ENCODE measurements at regions not wholly inside any gene's neighbourhood (a gene's known extent, or its start where the extent isn't known, plus 50 kb on each side); places are given as distances from the start of the nearest gene placed in this dataset.

GRCh38 chr14:65304963-65305362 lies 107.6 kb upstream of the FUT8 start:
- Histone ChIP-seq H2AFZ (ENCODE audit: control insufficient read depth, low read length) (no peak overlapping the region), H3K9ac (ENCODE audit: control insufficient read depth, extremely low read depth, insufficient read depth, low read length) (no peak overlapping the region), H3K4me3 (ENCODE audit: control insufficient read depth in 2 of 3, extremely low read depth in 1 of 3, insufficient read depth in 2 of 3, low read depth in 1 of 3, low read length in 3 of 3) (no peak overlapping the region), H3K4me1 (ENCODE audit: control insufficient read depth, extremely low read depth, insufficient read depth, low read length) (peaks cover 9% of the 10 kb centered on the region), H3K36me3 (ENCODE audit: control insufficient read depth in 2 of 2, extremely low read depth in 1 of 2, insufficient read depth in 2 of 2, low read length in 2 of 2) (no peaks in the 10 kb centered on the region), H4K20me1 (ENCODE audit: control insufficient read depth, extremely low read depth, insufficient read depth, low read length) (no peaks in the 10 kb centered on the region), H3K79me2 (ENCODE audit: control insufficient read depth, insufficient read depth, low read length) (no peaks in the 10 kb centered on the region), H3K9me1 (ENCODE audit: control insufficient read depth, extremely low read depth, insufficient read depth, low read length) (no peaks in the 10 kb centered on the region), H3K27ac (ENCODE audit: control insufficient read depth, insufficient read depth, low read length) (no peak overlapping the region), H3K4me2 (ENCODE audit: control insufficient read depth, extremely low read depth, insufficient read depth, low read depth, low read length) (no peak overlapping the region), H3K27me3 (ENCODE audit: control insufficient read depth, extremely low read depth, insufficient read depth, low read length) (no peaks in the 10 kb centered on the region), H3K9me3 (ENCODE audit: control insufficient read depth, low read depth, low read length) (no peaks in the 10 kb centered on the region)
- DNase-seq (ENCODE audit: low read depth, low spot score), result no peak
- FAIRE-seq, result no peak
- TF ChIP-seq EZH2 (IDR thresholded peaks at IDR 0.05; ENCODE audit: low read length) (no peak), CTCF (optimal IDR thresholded peaks at IDR 0.05 in 1 of 3, IDR thresholded peaks at IDR 0.05 in 1 of 3, conservative IDR thresholded peaks at IDR 0.05 in 1 of 3; ENCODE audit: extremely low read depth in 1 of 3, insufficient read depth in 2 of 3, low read length in 3 of 3) (no peak)
- dilution Hi-C loops (cut with MboI; ENCODE audit: extremely low pct_ligation_motif_present, low sequenced_read_pairs), result no loop called here

GRCh38 chr14:65308536-65308935 lies 104.0 kb upstream of the FUT8 start:
- no peak overlapping the region for H2AFZ ChIP-seq (ENCODE audit: control insufficient read depth, low read length)
- no peak overlapping the region for H3K27ac ChIP-seq (ENCODE audit: control insufficient read depth, insufficient read depth, low read length)
- H3K36me3 ChIP-seq (ENCODE audit: control insufficient read depth in 2 of 2, extremely low read depth in 1 of 2, insufficient read depth in 2 of 2, low read length in 2 of 2), result no peaks in the 10 kb centered on the region
- peaks cover 4% of the 10 kb centered on the region for H3K4me1 ChIP-seq (ENCODE audit: control insufficient read depth, extremely low read depth, insufficient read depth, low read length)
- DNase-seq (ENCODE audit: low read depth, low spot score) (no peak), FAIRE-seq (no peak)
- dilution Hi-C loops (cut with MboI; ENCODE audit: extremely low pct_ligation_motif_present, low sequenced_read_pairs), result no loop called here
- no peaks in the 10 kb centered on the region for H3K9me1 ChIP-seq (ENCODE audit: control insufficient read depth, extremely low read depth, insufficient read depth, low read length)
- no peak overlapping the region for H3K4me2 ChIP-seq (ENCODE audit: control insufficient read depth, extremely low read depth, insufficient read depth, low read depth, low read length)
- H3K9ac ChIP-seq (ENCODE audit: control insufficient read depth, extremely low read depth, insufficient read depth, low read length), result no peak overlapping the region
- H3K27me3 ChIP-seq (ENCODE audit: control insufficient read depth, extremely low read depth, insufficient read depth, low read length), result no peaks in the 10 kb centered on the region
- H4K20me1 ChIP-seq (ENCODE audit: control insufficient read depth, extremely low read depth, insufficient read depth, low read length), result no peaks in the 10 kb centered on the region
- H3K79me2 ChIP-seq (ENCODE audit: control insufficient read depth, insufficient read depth, low read length), result no peaks in the 10 kb centered on the region
- no peaks in the 10 kb centered on the region for H3K9me3 ChIP-seq (ENCODE audit: control insufficient read depth, low read depth, low read length)
- no peak overlapping the region for H3K4me3 ChIP-seq (ENCODE audit: control insufficient read depth in 2 of 3, extremely low read depth in 1 of 3, insufficient read depth in 2 of 3, low read depth in 1 of 3, low read length in 3 of 3)
- TF ChIP-seq EZH2 (IDR thresholded peaks at IDR 0.05; ENCODE audit: low read length), result no peak
- TF ChIP-seq CTCF (optimal IDR thresholded peaks at IDR 0.05 in 1 of 3, IDR thresholded peaks at IDR 0.05 in 1 of 3, conservative IDR thresholded peaks at IDR 0.05 in 1 of 3; ENCODE audit: extremely low read depth in 1 of 3, insufficient read depth in 2 of 3, low read length in 3 of 3), result no peak

All from keratinocyte (primary cell).